ENCODE measurements at regions not wholly inside any gene's neighbourhood (a gene's known extent, or its start where the extent isn't known, plus 50 kb on each side); places are given as distances from the start of the nearest gene placed in this dataset.
"Not testable (repeated sequence)": the region's sequence is repeated elsewhere in the genome, so short reads cannot be mapped to it uniquely, and the experiment has no call there.

- TF ChIP-seq MAX (IDR thresholded peaks at IDR 0.05; ENCODE audit: low read depth) (no peak), JUND (IDR thresholded peaks at IDR 0.05) (no peak), NRF1 (IDR thresholded peaks at IDR 0.05; ENCODE audit: low read depth, low read length) (no peak), ELF1 (IDR thresholded peaks at IDR 0.05) (no peak)
These were observed 238.4 kb downstream of the LY86 start (continued) for GRCh38 chr6:6826961-6827360.

DNA sequence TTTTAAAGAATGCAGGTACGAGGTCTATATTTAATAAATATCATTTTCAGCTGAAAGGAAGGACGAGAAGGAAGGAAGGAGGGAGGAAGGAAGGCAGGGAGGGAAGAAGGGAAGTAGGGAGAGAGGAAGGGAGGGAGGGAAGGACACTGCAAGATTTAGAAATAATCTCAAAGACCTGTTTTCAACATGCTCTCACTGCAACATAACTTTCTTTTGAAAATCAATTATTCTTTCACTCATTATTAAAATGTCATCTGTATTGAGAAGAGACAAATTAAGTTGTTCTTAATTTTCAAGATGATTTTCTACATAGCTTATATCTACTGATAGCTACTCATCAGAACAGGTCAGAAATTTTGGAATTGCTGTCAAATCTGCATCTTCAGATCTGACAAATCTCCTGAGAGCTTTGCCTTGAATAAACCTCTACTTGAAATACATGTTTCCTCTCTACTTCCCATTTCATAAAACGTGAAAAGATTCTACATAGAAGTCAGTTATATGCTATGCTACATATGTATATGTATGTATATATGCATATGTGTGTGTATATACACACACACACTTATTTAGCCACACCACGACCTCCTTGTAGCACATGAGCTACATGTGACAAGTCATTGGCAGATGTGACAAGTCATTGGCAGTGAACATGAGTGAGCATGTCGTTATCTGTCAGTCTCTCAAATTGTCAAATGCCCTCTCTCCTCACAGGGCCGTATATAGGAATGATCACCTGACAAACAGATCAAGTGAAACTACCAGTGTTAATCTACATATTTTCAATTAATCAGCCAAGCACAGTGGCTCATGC, 241.6 kb downstream of the LY86 start:
- Histone ChIP-seq H4K20me1 (ENCODE audit: insufficient read depth) (no peaks in the 10 kb centered on the region), H3K9me2 (no peaks in the 10 kb centered on the region), H3K9ac (no peak overlapping the region), H3K4me1 (ENCODE audit: control insufficient read depth in 1 of 2, insufficient read depth in 2 of 2, low read depth in 1 of 2, low read length in 1 of 2) (no peaks in the 10 kb centered on the region; a peak in 2 of 4 replicates), H3K4me2 (no peak overlapping the region), H3F3A (replicated peaks; ENCODE audit: insufficient read depth) (no peaks in the 10 kb centered on the region), H3K4me3 (ENCODE audit: low read depth in 2 of 2, low read length in 1 of 2) (no peak overlapping the region), H2AFZ (ENCODE audit: low read depth) (no peak overlapping the region), H3K36me3 (replicated peaks in 1 of 2; ENCODE audit: control insufficient read depth in 1 of 2, insufficient read depth in 2 of 2, low read length in 1 of 2) (no peaks in the 10 kb centered on the region), H3K9me3 (no peaks in the 10 kb centered on the region), H3K79me2 (ENCODE audit: insufficient read depth) (no peaks in the 10 kb centered on the region), H3K27ac (ENCODE audit: low read depth in 2 of 2, low read length in 1 of 2) (no peak overlapping the region), H3K27me3 (ENCODE audit: insufficient read depth) (no peaks in the 10 kb centered on the region; the same call in 1 of the 2 replicates)
- 14% methylated on average over 6 of the region's 6 CpGs for WGBS (ENCODE audit: low lambda C conversion rate)
- POLR2A ChIA-PET, result no interaction called here
- CTCF ChIA-PET, result interaction anchor here (1.3 kb wide), 1 partner anchor 413 kb away, joined by 3 read pairs; no protein-coding TSS in a partner anchor
- DNase-seq, result no peak
- no peak for TF ChIP-seq FOXJ3 (CRISPR knock-in tag; IDR thresholded peaks at IDR 0.05)
- TF ChIP-seq NFIC (IDR thresholded peaks at IDR 0.05; ENCODE audit: borderline replicate concordance), result no peak

DNA sequence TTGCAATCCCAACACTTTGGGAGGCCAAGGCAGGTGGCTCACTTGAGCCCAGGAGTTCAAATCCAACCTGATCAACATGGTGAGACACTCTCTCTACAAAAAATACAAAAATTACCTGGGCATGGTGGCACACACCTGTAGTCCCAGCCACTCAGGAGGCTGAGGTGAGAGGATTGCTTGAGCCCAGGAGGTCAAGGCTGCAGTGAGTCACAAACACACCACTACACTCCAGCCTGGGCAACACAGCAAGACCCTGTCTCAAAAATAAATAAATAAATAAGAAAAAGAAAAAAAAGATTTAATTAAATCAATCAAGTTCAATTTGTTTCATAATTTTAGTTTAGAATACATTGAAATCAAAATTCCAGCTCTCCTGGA, 242.2 kb downstream of the LY86 start:
- H3K36me3 ChIP-seq (replicated peaks in 1 of 2; ENCODE audit: control insufficient read depth in 1 of 2, insufficient read depth in 2 of 2, low read length in 1 of 2); DNase-seq; H3K27me3 ChIP-seq (ENCODE audit: insufficient read depth); H3K9ac ChIP-seq; H3K79me2 ChIP-seq (ENCODE audit: insufficient read depth); POLR2A ChIA-PET; CTCF ChIA-PET; H4K20me1 ChIP-seq (ENCODE audit: insufficient read depth); H3K9me2 ChIP-seq; H3K4me2 ChIP-seq; H3K9me3 ChIP-seq; H2AFZ ChIP-seq (ENCODE audit: low read depth); H3K4me1 ChIP-seq (ENCODE audit: control insufficient read depth in 1 of 2, insufficient read depth in 2 of 2, low read depth in 1 of 2, low read length in 1 of 2); H3F3A ChIP-seq (replicated peaks; ENCODE audit: insufficient read depth); H3K4me3 ChIP-seq (ENCODE audit: low read depth in 2 of 2, low read length in 1 of 2); H3K27ac ChIP-seq (ENCODE audit: low read depth in 2 of 2, low read length in 1 of 2): not testable (repeated sequence)

DNA sequence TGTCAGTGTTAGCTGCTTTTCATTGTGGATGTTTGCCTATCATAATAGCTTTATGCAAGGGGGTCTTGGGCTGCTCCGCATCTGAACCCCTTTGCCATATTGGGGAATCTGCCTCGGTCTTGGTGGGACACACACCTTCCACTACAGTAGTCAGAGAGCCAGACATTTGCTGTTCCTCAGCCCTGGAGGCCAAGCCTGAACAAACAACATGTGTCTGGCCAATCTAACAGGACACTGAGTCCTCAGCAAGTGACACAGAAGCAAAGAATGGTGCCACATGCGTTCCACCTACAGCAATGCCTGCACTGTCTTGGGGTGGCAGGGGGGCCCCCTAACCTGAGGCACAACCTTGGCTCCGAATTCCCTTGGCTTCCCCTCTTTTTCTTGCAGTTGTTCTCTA, 243.9 kb downstream of the LY86 start:
- H3K4me2 ChIP-seq, result no peak overlapping the region
- no peaks in the 10 kb centered on the region for H4K20me1 ChIP-seq (ENCODE audit: insufficient read depth)
- WGBS (ENCODE audit: low lambda C conversion rate), result 22% methylated on average over 3 of the region's 4 CpGs
- no peaks in the 10 kb centered on the region; a peak in 1 of 4 replicates for H3K4me1 ChIP-seq (ENCODE audit: control insufficient read depth in 1 of 2, insufficient read depth in 2 of 2, low read depth in 1 of 2, low read length in 1 of 2)
- no peaks in the 10 kb centered on the region for H3K36me3 ChIP-seq (replicated peaks in 1 of 2; ENCODE audit: control insufficient read depth in 1 of 2, insufficient read depth in 2 of 2, low read length in 1 of 2)
- no peak overlapping the region for H3K27ac ChIP-seq (ENCODE audit: low read depth in 2 of 2, low read length in 1 of 2)
- no peaks in the 10 kb centered on the region for H3K79me2 ChIP-seq (ENCODE audit: insufficient read depth)
- no peaks in the 10 kb centered on the region for H3F3A ChIP-seq (replicated peaks; ENCODE audit: insufficient read depth)
- no peak overlapping the region for H2AFZ ChIP-seq (ENCODE audit: low read depth)
- no peaks in the 10 kb centered on the region for H3K9me2 ChIP-seq
- DNase-seq, result no peak
- no peaks in the 10 kb centered on the region; the same call in 1 of the 2 replicates for H3K27me3 ChIP-seq (ENCODE audit: insufficient read depth)
- no peak overlapping the region for H3K9ac ChIP-seq
- no peaks in the 10 kb centered on the region for H3K9me3 ChIP-seq
- CTCF ChIA-PET, result no interaction called here
- POLR2A ChIA-PET, result interaction anchor here (0.6 kb wide), 1 partner anchor 16 kb away, joined by 3 read pairs; no protein-coding TSS in a partner anchor
- H3K4me3 ChIP-seq (ENCODE audit: low read depth in 2 of 2, low read length in 1 of 2), result no peak overlapping the region
- TF ChIP-seq YY1 (IDR thresholded peaks at IDR 0.05; ENCODE audit: low read depth) (no peak), ELF1 (IDR thresholded peaks at IDR 0.05) (no peak), MAX (IDR thresholded peaks at IDR 0.05; ENCODE audit: low read depth) (no peak), FOXJ3 (CRISPR knock-in tag; IDR thresholded peaks at IDR 0.05) (no peak), RXRA (IDR thresholded peaks at IDR 0.05; ENCODE audit: borderline replicate concordance, low read depth) (no peak), GATA2 (CRISPR knock-in tag; IDR thresholded peaks at IDR 0.05) (no peak), EZH2phosphoT487 (IDR thresholded peaks at IDR 0.05; ENCODE audit: borderline replicate concordance, low read depth) (no peak)
- TF ChIP-seq, protein P1, sequence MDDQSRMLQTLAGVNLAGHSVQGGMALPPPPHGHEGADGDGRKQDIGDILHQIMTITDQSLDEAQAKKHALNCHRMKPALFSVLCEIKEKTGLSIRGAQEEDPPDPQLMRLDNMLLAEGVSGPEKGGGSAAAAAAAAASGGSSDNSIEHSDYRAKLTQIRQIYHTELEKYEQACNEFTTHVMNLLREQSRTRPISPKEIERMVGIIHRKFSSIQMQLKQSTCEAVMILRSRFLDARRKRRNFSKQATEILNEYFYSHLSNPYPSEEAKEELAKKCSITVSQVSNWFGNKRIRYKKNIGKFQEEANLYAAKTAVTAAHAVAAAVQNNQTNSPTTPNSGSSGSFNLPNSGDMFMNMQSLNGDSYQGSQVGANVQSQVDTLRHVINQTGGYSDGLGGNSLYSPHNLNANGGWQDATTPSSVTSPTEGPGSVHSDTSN (IDR thresholded peaks at IDR 0.05), result no peak
- TF ChIP-seq, protein P2, sequence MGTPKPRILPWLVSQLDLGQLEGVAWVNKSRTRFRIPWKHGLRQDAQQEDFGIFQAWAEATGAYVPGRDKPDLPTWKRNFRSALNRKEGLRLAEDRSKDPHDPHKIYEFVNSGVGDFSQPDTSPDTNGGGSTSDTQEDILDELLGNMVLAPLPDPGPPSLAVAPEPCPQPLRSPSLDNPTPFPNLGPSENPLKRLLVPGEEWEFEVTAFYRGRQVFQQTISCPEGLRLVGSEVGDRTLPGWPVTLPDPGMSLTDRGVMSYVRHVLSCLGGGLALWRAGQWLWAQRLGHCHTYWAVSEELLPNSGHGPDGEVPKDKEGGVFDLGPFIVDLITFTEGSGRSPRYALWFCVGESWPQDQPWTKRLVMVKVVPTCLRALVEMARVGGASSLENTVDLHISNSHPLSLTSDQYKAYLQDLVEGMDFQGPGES (IDR thresholded peaks at IDR 0.05; ENCODE audit: low read depth, low read length), result no peak
- TF ChIP-seq, protein P3, sequence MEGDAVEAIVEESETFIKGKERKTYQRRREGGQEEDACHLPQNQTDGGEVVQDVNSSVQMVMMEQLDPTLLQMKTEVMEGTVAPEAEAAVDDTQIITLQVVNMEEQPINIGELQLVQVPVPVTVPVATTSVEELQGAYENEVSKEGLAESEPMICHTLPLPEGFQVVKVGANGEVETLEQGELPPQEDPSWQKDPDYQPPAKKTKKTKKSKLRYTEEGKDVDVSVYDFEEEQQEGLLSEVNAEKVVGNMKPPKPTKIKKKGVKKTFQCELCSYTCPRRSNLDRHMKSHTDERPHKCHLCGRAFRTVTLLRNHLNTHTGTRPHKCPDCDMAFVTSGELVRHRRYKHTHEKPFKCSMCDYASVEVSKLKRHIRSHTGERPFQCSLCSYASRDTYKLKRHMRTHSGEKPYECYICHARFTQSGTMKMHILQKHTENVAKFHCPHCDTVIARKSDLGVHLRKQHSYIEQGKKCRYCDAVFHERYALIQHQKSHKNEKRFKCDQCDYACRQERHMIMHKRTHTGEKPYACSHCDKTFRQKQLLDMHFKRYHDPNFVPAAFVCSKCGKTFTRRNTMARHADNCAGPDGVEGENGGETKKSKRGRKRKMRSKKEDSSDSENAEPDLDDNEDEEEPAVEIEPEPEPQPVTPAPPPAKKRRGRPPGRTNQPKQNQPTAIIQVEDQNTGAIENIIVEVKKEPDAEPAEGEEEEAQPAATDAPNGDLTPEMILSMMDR (IDR thresholded peaks at IDR 0.05), result no peak

All from SK-N-SH (cell line).